ENCODE measurements at regions not wholly inside any gene's neighbourhood (a gene's known extent, or its start where the extent isn't known, plus 50 kb on each side); places are given as distances from the start of the nearest gene placed in this dataset.

GRCh38 chr2:186966015-186966414, 117.0 kb upstream of the ZSWIM2 start:
- H3K27me3 ChIP-seq (ENCODE audit: control insufficient read depth in 2 of 2, insufficient read depth in 2 of 2, low read length in 2 of 2) = no peaks in the 10 kb centered on the region
- FAIRE-seq (no peak), ATAC-seq (no peak), DNase-seq (ENCODE audit: extremely low read depth in 1 of 4, low spot score in 3 of 4) (no peak)
- no peaks in the 10 kb centered on the region for H3K9me1 ChIP-seq (ENCODE audit: control insufficient read depth, insufficient read depth, low read length)
- H3K79me2 ChIP-seq (ENCODE audit: control insufficient read depth, insufficient read depth, low read length) = no peaks in the 10 kb centered on the region
- POLR2A ChIA-PET = no interaction called here
- no peak overlapping the region for H3K9ac ChIP-seq (ENCODE audit: insufficient read depth in 1 of 2, low read depth in 2 of 2, low read length in 2 of 2)
- H3K27ac ChIP-seq (ENCODE audit: extremely low read depth, low read depth, low read length) = no peak overlapping the region
- CTCF ChIA-PET (ENCODE audit: low intra/inter-chr PET ratio) = no interaction called here
- in situ Hi-C loops (cut with MboI) (no loop called here), intact Hi-C loops (cut with micrococcal nuclease) (no loop called here)
- peaks cover 0 to 4% of the 10 kb centered on the region in 2 experiments; a peak in 2 of 5 replicates for H3K4me1 ChIP-seq (replicated peaks in 1 of 2; ENCODE audit: control insufficient read depth in 2 of 2, insufficient read depth in 2 of 2, low read length in 2 of 2)
- H3K36me3 ChIP-seq (ENCODE audit: control insufficient read depth, insufficient read depth, low read length) = no peaks in the 10 kb centered on the region
- no peak overlapping the region for H2AFZ ChIP-seq (ENCODE audit: low read depth, low read length)
- no peaks in the 10 kb centered on the region for H4K20me1 ChIP-seq (replicated peaks; ENCODE audit: control insufficient read depth, insufficient read depth, low read length)
- 45% methylated on average over 4 of the region's 4 CpGs for WGBS (ENCODE audit: insufficient coverage, low coverage, missing lambda C conversion rate)
- peaks cover 2% of the 10 kb centered on the region; the same call in 1 of the 2 replicates for H3K9me3 ChIP-seq (replicated peaks; ENCODE audit: control insufficient read depth, insufficient read depth, low read depth, low read length)
- no TSS peak for BruUV-seq (replicated peaks)
- TF ChIP-seq ZSCAN32 (CRISPR knock-in tag; IDR thresholded peaks at IDR 0.05) = no peak
- TF ChIP-seq FOXP4 (CRISPR knock-in tag; IDR thresholded peaks at IDR 0.05; ENCODE audit: borderline replicate concordance) = no peak
- H3K4me2 ChIP-seq (ENCODE audit: insufficient read depth, low read length) = no peak overlapping the region
- no peak overlapping the region for H3K4me3 ChIP-seq

DNA sequence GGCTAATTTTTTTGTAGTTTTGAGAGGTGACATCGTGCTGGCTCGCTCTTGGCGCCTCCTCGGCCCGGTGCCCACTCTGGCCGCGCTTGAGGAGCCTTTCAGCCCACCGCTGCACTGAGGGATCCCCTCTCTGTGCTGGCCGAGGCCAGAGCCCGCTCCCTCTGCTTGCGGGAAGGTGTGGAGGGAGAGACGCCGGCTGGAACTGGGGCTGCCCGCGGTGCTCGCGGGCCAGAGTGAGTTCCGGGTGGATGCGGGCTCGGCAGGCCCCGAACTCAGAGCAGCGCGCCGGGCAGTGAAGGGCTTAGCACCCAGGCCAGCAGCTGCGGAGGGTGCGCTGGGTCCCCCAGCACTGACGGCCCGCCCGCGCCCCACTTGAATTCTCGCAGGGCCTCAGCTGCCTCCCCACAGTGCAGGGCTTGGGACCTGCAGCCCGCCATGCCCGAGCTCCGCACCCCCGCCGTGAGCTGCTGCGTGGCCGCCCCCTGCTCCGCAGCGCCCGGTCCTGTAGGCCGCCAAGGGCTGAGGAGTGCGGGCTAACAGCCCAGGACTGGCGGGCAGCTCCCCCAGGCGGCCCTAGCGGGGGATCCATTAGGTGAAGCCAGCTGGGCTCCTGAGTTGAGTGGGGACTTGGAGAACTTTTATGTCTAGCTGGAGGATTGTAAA, 113.2 kb upstream of the ZSWIM2 start:
- TF ChIP-seq GABPB2 (CRISPR knock-in tag; conservative IDR thresholded peaks at IDR 0.05) = no peak
- TF ChIP-seq KDM4B (IDR thresholded peaks at IDR 0.05; ENCODE audit: borderline replicate concordance in 2 of 2, low read depth in 1 of 2) = no peak
- TF ChIP-seq ZNF41 (CRISPR knock-in tag; conservative IDR thresholded peaks at IDR 0.05) = no peak
- no peak for TF ChIP-seq SP2 (IDR thresholded peaks at IDR 0.05; ENCODE audit: extremely low read depth, low read depth, low read length, poor library complexity, severe bottlenecking)
- no peak for TF ChIP-seq ZNF311 (CRISPR knock-in tag; IDR thresholded peaks at IDR 0.05)
- no peak for TF ChIP-seq TAF15 (IDR thresholded peaks at IDR 0.05; ENCODE audit: low read depth, low read length)
- TF ChIP-seq EP300 (IDR thresholded peaks at IDR 0.05; ENCODE audit: low read length) = no peak
- TF ChIP-seq, protein P1, sequence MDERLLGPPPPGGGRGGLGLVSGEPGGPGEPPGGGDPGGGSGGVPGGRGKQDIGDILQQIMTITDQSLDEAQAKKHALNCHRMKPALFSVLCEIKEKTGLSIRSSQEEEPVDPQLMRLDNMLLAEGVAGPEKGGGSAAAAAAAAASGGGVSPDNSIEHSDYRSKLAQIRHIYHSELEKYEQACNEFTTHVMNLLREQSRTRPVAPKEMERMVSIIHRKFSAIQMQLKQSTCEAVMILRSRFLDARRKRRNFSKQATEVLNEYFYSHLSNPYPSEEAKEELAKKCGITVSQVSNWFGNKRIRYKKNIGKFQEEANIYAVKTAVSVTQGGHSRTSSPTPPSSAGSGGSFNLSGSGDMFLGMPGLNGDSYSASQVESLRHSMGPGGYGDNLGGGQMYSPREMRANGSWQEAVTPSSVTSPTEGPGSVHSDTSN (CRISPR knock-in tag; IDR thresholded peaks at IDR 0.05; ENCODE audit: low read depth) = no peak
- TF ChIP-seq, protein P1 (tag; conservative IDR thresholded peaks at IDR 0.05; ENCODE audit: low read depth) = no peak
- Histone ChIP-seq H3K27ac (ENCODE audit: extremely low read depth, low read depth, low read length) (no peak overlapping the region), H3K4me2 (ENCODE audit: insufficient read depth, low read length) (no peak overlapping the region), H2AFZ (ENCODE audit: low read depth, low read length) (no peak overlapping the region), H3K36me3 (ENCODE audit: control insufficient read depth, insufficient read depth, low read length) (no peaks in the 10 kb centered on the region), H3K27me3 (ENCODE audit: control insufficient read depth in 2 of 2, insufficient read depth in 2 of 2, low read length in 2 of 2) (no peaks in the 10 kb centered on the region), H3K9me3 (replicated peaks; ENCODE audit: control insufficient read depth, insufficient read depth, low read depth, low read length) (peaks cover 2% of the 10 kb centered on the region; the same call in 1 of the 2 replicates), H3K4me1 (replicated peaks in 1 of 2; ENCODE audit: control insufficient read depth in 2 of 2, insufficient read depth in 2 of 2, low read length in 2 of 2) (no peaks in the 10 kb centered on the region; a peak in 1 of 5 replicates), H3K79me2 (ENCODE audit: control insufficient read depth, insufficient read depth, low read length) (no peaks in the 10 kb centered on the region), H3K9ac (ENCODE audit: insufficient read depth in 1 of 2, low read depth in 2 of 2, low read length in 2 of 2) (no peak overlapping the region), H3K4me3 (no peak overlapping the region), H3K9me1 (ENCODE audit: control insufficient read depth, insufficient read depth, low read length) (no peaks in the 10 kb centered on the region), H4K20me1 (replicated peaks; ENCODE audit: control insufficient read depth, insufficient read depth, low read length) (no peaks in the 10 kb centered on the region)
- no TSS peak for BruUV-seq (replicated peaks)
- DNase-seq (ENCODE audit: extremely low read depth in 1 of 4, low spot score in 3 of 4) (no peak), FAIRE-seq (no peak), ATAC-seq (no peak)
- ChIA-PET POLR2A (interaction anchor here (1.6 kb wide), 1 partner anchor 11 kb away, joined by 6 read pairs; no protein-coding TSS in a partner anchor), CTCF (ENCODE audit: low intra/inter-chr PET ratio) (no interaction called here)
- WGBS (ENCODE audit: insufficient coverage, low coverage, missing lambda C conversion rate) = 65% methylated on average over 24 of the region's 46 CpGs
- in situ Hi-C loops (cut with MboI) = no loop called here
- intact Hi-C loops (cut with micrococcal nuclease) = no loop called here

Data from K562 (cell line).